Fibroblast of skin of scalp (primary cell): ENCODE measurements at regions not wholly inside any gene's neighbourhood (a gene's known extent, or its start where the extent isn't known, plus 50 kb on each side); places are given as distances from the start of the nearest gene placed in this dataset.

Source experiments
- DNase-seq: peaks from one replicate; pipeline ENCODE4 v3.0.0-alpha.2; 2013

DNA sequence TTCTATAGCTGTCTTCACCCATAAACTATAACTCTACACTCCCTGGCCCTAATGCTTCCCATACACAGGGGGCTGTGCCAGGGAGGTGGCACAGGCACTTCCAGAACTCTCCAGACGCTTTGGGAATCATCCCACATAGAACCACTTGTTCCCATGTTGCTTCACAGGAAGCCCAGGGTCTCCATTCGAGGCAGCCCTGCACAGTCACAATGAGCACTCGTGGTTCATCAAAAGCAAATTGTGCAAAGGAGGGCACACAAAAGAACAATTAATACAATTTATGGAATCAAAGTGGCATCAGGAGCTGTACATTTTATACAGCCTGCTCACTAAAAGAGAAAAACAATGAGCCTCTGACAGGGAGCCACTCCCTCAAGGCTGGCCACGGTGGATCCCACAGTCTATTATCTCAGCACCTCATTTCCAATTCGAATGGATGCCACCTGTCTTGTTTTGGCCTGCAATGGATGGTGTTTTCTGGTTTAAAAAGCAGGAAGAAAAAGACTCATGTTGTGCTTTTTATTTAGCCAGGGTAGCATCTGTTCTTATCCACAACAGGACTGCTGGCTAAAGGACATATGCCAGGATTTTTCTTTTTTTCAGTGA, 354.8 kb downstream of the ENC1 start:
- DNase-seq, result no peak

DNA sequence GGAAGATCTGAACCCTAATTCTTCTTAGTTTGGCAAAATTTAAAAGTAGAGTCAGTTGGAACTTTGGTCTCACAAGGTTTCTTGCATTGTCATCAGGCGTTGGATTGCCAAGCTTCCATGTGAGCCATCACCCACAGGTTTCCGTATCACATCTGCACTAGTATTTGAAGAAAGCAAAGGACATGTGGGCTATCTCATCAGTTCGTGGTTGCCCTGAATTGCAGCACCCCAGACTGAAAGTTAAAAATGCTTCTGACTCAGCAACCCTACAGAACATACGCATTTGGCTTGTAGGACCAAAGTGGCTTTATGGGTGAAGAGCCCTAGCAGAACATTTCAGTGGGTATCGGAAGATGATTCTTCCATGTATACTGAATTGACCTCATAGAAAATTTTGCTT, 358.0 kb downstream of the ENC1 start:
- DNase-seq, result no peak

DNA sequence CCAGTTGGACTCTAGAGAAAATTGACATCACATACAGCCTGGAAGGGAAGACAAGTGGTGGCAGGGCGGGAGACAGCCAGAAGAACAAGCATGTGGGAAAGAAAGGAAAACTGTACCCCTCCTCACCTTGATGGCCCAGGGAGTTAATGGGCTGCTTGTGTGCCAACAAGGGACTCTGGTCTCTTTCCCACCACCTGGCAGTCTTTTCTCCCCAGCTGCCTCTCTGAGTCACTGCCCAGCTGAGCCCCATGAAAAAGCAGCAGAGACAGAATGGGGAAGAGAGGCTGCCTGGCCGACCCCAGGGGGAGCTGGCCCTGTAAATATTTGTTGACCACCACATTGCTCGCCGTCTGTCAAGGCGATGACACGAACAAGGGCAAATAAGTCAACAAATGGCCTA, 359.4 kb downstream of the ENC1 start:
- no peak for DNase-seq

DNA sequence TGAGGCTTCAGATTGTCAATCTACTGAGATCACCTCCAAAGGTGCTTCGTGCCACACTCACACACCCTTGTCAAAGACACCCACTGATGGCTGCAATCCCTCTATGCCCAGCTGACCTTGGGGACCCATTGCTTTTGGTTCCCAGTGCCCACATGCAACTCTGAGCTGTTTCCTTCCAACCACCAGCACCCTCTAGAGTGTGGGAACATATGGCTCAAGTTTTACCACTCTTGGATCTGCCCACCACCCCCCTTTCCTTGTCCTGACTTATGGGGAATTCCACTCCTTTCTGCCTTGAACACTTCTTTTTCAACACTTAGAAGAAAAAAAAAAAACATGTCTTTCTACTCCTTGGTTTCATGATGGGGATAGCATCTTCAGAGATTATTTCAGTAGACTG, 360.2 kb downstream of the ENC1 start:
- DNase-seq, result no peak

DNA sequence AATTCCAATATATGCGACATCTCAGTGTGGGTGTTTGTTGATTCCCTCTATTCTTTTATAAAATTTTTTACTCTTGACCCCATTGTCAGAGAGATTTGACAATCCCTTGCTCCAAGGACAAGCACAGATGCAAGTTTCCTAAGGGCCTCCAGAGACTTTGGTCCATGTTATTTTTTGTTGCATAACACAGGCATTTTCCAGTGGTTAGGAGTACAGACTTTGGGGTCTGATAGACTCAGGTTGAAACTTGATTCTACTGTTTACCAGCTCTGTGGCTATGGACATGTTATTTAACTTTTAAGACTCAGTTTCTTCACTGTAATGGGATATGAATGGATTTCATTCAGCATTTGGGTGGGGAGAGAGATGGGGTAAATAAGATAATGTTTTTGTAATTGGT, 361.3 kb downstream of the ENC1 start:
- no peak for DNase-seq

DNA sequence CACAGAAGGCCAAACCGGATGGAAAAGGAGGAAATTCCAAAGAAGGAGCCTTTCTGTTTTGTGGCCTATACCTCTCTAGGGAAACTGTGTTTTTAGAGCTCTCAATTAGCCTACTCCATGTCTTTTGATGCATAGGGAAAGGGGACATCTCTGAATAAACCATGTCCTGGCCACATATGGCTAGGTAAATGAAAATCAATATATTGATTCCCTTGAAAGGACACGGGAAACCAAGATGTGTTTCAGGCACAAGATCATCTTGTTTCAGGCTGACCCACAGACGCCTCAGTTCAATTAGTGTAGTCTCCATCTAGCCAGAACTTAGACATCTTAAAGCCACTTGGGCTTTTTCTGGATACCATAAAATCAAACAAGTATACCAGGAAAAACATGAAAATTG, 363.1 kb downstream of the ENC1 start:
- DNase-seq, result no peak

DNA sequence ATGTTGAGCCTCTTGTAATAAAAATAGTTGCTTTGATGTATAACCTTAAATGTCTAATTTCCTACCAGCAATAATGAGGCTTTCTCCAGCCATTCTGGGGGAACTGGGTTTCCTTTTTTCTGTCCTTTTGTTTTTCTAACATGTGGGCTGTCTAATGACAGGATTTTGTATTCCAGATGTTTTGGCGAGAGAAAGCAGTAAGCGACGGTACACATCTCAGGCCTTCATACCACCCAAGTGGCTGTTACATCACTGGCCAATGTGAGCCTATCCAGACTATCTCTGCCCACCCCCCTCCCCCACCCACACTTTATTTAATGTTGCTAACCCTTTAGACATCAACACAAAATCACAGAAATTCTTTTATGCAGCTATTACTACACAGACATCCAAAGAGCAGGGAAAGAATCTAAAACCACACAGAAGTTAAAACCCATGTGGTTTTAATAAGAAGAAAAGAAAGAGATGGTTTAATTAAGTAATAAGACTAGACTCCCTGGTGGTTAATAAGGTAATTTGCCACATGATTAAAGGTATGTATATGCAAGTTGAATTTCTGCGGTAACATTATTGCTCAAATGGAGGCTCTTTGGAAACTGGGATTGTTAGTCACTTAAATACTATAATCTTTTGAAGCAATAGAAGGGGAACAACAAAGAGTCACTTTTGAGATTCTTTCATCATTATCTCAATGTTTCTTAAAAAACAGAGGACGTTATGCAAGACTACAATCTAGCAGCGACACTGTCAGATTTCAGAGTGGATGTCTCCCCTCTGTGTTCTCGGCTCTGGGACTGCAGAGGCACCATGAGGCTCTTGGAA, 365.1 kb downstream of the ENC1 start:
- peak; percentile 88 for DNase-seq

DNA sequence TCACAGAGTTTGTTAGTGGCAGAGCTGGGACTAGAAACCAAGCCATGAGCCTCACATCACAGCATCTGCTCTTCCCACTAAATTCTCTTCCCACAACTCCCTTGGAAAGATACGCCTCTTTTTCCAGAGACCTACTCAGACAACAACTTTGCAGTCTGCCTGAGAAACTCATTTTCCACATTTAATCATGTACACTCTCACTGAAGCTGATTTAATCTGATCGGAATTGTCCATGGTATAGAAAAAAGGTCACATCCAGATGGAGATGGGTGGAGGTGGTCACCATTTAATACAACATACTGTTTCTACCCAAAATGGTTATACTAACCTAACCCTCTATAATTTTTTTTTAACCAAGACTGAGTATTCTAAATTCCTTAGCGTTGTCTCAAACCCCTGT, 366.2 kb downstream of the ENC1 start:
- peak; percentile 48 for DNase-seq

DNA sequence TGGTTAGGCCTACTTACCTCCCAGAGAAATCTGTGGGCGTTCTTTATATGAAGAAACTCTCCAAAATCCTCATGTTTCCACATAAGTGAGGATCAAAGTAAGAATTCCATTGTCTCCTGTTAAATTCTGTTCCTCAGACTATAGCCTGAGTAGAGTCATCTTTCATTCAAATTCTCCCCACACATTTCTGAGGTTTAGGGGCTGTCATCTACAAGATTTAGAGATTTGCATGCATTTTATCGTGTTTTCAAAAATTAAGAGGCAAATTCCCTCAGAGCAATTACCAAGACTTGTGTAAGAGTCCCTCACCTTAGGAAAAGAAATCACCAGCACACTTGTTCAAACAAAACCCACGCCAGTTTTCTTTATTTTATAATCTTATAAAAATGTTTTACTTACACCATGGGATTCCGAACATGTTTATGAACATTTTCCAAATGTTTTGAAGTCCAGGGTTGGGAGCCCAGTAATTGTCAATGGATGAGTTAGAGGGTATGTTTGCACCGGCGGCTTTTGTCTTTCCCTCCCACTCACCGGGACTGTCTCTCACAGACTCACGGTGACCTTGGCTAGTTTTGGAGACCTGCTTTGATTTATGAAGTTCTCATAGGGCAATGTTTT, 367.6 kb downstream of the ENC1 start:
- peak; percentile 71 for DNase-seq

DNA sequence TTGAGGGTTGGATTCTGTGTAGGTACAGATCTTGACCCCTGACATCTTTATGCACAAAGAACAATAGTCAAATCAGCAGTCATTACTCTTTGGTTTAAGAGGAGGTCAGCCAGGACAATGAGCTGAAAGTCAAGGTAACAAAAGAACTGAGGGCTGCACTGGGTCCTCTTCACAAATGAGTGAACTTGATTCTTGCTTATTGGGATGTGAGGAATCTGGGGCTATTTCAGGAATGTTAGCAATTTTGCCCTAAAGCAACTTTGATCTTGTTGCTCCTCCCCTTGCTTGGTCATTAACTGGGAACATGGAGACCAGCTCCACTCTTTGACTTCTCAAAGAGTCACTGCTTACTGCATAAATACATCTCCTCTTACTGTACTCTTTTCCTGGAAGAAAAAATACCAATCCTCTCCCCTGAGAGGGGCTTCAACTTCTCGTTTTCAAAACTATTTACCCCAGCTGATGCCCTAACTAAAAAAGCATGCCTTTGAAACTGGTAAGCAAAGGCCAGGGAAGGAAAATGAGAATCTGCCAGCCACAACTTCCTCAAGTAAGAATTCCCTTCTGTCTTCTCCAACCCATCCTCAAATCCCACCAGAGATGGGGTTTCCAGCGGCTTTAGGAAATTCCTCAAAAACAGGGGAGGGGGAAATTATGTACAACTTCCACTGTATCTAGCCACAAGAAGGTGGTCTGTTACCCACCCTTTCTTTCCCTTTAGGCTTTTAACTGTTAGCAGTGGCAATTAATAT, 368.3 kb downstream of the ENC1 start:
- peak; percentile 86 for DNase-seq

DNA sequence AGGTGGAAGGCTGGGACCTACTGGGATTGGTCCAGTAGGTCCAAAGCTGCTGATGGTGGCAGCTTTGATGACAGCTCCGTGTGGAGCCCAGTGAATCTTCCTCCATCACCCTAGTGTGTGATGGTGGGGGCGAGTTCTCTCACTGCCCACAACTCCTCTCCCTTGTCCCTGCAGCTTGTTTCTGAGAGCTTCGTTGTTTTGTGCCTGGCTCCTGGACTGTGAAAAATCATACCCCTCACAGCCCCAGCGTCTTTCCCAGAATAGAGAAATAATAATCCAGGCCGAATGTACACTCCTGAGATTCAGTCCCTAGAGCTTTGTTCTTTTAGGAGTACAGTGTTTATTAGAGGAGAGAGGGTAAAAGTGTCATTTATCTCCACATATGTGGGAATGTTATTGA, 372.2 kb downstream of the ENC1 start:
- no peak for DNase-seq

DNA sequence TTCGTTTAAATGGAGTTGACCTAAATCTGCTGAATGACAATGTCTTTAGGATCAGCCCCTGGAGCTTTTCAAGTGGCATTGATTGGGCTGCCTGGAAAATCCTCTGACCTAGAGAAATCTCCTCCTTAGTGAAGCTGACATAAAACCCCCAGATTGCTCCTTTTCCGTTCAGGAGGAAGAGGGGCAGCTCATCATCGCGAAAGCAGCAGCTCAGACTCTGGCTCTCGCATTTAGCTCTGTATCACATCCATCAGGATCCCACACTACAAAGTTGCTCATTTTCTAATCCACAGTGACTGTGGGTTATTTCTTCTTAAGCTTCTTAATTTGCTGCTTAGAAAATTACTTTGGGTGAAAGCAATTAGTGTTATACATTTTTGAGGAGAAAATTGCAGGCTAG, 373.7 kb downstream of the ENC1 start:
- no peak for DNase-seq

DNA sequence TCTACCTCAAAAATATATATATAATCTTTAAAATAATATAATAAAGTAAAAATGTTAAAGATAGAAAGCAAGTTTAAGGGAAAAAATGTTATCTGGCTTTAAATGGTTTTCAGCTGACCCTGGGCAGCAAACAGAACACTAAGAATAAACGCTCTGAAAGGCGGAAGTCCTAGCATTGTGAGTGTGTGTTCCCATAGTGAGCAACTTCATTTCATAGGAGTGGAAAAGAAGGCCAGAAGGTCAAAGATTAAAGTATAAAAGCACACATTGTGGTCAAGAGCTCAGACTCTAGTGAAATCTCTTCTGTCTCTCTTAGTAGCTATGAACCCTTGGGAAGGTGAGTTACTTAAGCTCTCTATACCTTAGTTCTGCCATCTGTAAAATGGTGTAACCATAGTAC, 374.4 kb downstream of the ENC1 start:
- no peak for DNase-seq

DNA sequence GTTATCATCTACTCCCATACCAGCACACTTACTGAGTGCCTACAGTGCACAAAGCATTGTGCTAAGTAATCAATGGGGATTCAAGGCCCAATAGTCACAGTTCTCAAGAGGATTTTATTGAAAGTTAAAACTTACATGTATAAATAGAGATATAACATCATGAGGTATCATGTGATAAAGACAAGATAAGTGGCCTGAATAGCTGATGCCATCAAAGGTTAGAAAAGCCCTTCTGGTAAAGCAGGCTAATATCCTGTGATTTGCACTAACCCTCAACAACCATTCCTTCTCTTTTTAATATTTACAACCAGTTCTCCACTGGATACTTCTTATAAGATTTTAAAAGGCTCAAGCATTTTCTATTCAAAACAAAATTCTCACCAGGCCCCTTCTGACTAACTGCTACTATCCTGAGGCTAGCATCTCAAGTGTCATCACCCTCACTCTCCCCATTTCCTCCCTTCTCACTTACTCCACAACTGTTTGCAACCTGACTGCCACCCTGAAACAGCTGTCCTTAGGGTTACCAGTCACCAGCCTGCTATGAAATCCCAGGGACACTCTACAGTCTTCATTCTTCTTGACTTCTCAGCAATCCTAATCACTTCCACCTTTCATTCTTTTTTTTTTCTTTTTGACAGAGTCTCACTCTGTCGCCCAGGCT, 377.9 kb downstream of the ENC1 start:
- DNase-seq, result no peak

DNA sequence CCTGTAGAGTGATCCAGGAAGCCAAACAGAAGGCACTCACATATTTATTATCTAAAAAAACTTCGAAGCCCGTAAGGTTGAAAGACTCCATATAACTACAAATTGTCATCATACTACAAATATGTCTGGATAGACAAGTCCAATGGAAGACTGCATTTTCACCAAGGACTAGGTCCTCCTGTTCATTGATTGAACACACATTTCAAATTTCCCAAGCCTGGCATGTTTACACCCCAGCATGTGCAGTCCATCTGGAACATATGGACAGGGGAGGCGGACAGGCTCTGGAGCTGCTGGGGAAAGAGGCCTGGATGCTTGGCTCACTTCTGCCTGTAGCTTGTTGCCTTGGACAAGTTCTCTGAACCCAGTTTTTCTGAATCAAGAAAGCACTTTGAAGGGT, 378.7 kb downstream of the ENC1 start:
- DNase-seq, result no peak

DNA sequence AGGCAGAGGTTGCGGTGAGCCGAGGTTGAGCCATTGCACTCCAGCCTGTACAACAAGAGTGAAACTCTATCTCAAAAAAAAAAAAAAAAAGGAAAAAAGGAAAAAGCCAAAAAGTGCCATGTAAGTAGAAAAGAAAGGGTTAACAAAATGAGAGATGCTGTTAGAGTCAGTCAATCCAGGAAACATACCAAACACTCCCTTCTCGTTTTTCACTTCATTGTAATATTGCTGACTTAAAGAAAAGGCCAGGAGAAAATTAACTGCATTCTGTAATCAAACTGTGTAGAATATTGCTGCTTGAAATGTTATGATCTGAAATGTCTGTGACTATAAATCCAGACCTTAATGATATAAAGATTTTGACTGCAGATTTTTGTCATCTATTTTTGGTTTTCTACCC, 379.1 kb downstream of the ENC1 start:
- no peak for DNase-seq

DNA sequence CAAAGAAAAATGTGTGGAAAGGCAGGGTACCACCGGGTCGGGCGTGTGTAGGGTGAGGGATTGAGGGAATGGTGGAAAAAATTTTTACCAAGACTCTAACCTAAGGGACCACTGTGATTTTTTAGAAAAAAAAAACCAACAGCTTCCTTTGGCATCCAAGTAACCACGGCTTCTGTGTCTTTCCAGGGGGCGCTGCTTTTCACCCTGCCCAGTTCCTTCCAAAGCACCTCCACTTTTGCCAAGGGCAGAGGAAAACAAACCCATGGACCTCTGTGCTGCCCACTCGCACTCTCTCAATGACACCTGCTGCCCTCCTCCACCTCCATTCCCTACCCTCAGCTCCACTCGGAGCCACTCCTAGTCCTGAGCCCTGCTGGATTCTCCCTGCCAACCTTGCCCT, 381.0 kb downstream of the ENC1 start:
- DNase-seq, result no peak

DNA sequence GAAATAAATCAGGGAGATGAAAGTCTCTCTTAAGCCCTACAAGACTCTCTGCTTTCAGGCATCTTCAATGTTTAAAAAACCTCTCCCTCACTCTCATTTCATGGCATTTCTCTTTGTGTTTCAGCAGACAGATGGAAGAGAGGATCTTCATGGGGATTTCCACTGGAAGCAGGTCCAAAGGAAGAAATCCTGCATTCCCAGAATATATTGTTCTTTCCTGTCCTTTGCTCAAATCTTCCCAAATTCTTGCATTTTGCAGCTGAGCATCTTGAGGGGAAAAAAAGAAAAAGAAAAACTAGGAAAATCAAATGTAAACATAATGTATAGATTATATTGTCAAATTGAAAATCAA, 382.2 kb downstream of the ENC1 start:
- no peak for DNase-seq

DNA sequence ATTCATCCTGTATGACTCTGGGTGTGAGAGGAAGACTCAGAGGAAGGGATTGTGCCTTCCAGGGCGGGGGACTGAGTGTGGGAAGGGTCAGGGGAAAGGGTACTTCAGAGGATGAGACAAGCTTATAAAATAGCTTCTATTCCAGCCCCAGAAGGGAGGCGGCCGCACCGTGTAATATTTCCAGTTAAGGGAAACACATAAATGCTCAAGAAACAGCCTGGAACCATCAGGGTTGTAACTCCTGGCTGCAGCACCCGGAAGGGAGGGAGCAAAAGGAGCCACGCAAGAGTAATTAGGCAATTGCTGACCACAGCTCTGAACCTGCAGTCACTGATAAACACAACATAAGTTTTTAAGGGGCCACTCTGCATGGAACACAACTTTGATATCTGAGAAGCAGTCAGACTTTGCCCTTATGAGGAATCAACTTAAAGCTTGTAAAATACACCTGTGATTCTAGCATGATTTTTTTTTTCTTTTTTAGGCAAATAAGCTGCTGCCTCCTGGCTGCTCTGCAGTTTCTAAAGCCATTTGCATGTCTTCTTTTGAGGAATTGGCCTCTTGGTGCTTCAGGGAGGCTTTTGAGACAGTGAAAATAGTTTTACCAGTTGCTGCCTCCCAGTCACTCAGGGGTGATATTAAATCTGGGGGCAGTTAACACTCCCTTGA, 382.7 kb downstream of the ENC1 start:
- no peak for DNase-seq

DNA sequence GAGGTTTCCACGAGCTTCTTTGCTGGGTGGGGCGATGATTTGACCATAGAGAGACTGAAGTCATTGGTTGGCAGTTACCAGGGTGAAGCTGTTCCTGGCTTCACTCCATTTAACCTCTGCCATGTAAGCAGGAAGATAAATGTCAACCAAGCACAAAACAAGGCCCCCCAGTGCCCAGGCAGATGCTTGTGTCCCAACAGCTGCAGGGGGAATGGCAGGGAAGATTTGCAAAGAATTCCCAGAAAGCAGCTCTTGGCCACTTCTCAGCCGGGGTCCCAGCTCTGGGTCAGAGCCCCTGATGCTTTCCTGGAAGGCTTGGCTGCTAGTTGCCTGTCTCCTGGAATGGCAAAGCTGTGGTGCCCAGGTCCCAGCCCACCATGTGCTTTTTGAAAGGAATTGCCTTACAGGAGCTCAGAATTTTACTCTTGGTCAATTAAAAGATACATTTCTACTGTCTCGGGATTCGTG, 383.4 kb downstream of the ENC1 start:
- no peak for DNase-seq

DNA sequence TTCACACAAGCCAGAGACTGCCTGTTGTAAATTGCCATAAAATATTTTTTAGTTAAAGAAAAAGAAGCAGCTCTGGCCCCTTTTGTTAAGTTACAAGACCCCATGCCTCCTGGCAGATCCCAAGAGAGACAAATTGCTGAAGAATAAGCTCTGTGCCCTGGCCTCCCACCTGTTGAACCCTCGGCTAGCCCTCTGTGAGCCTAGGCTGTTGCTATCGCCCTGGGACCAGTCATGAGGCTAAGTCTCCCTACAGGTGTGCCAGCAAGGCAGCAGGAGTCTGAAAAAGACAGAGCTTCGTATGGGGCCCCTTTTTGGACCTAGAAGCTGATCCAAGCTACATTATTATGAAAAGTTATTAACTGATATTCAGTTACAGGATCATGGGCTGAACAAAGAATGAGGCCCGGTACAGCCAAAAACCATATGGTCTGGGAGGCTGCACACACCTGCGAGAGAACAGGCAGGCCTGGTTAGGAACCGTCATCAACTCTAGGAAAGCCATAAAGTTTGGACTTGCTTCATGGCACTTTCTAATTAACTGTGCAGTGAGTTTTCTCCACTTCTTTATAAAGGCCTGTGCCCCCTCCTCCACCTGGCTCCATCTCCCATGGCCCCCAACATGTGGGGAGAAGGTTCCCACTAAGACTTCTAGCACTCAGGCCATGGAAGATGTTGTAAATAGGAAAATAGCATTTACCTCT, 384.7 kb downstream of the ENC1 start:
- no peak for DNase-seq

DNA sequence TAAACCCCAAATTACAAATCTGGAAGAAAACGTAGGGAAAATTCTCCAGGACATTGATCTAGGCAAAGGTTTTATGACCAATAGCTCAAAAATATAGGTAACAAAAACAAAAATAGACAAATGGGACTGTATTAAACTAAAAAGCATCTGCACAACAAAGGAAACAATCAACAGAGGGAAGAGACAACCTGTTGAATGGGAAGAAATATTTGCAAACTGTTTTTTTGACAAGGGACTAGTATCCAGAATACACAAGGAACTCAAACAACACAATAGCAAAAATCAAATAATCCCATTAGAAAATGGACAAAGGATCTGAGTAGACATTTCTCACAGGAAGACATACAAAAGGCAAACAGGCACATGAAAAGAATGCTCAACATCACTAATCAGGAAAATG, 386.3 kb downstream of the ENC1 start:
- DNase-seq, result no peak
